Sciatic nerve (tissue), 2 donors: ENCODE measurements at regions not wholly inside any gene's neighbourhood (a gene's known extent, or its start where the extent isn't known, plus 50 kb on each side); places are given as distances from the start of the nearest gene placed in this dataset.

Experiments used
- ATAC-seq: fragments of 200-7000 bp; cut with Tn5 transposase; one replicate; pipeline ENCODE4 v1.9.1; 2020; ENCODE audit warnings: mild to moderate bottlenecking, moderate library complexity
- DNase-seq: peaks from one replicate; pipeline ENCODE4 v3.0.0-alpha.2; 2020; ENCODE audit warnings: low spot score
- intact Hi-C: fragments of 100-400 bp; cut with DNase I; formaldehyde crosslinking; loops from one replicate; pipeline ENCODE4 v1.14.2; 2022
- donor health status: DM: no; HTN: no; CAD: no.
- donor health status: DM: no; HTN: no; CAD: no.

GRCh38 chr18:60649842-60650536 is 277.4 kb upstream of the MC4R start:
- ATAC-seq (no peak), DNase-seq (no peak)
- intact Hi-C loops: no loop called here

GRCh38 chr18:60654298-60654697 is 281.7 kb upstream of the MC4R start:
- no peak for DNase-seq
- ATAC-seq: no peak
- intact Hi-C loops: no loop called here

- intact Hi-C loops: no loop called here
- no peak for ATAC-seq
Observed at GRCh38 chr18:60656553-60656952, 284.0 kb upstream of the MC4R start.

GRCh38 chr18:60662491-60662890 is 289.9 kb upstream of the MC4R start:
- intact Hi-C loops: no loop called here
- DNase-seq: no peak
- ATAC-seq: no peak

More at GRCh38 chr18:60656553-60656952, 284.0 kb upstream of the MC4R start:
- DNase-seq: no peak

- ATAC-seq: no peak
- intact Hi-C loops: no loop called here
- DNase-seq: no peak
Observed at GRCh38 chr18:60663060-60663989, 290.8 kb upstream of the MC4R start.

GRCh38 chr18:60664736-60665135 is 292.2 kb upstream of the MC4R start:
- no peak for DNase-seq
- intact Hi-C loops: no loop called here
- no peak for ATAC-seq

- DNase-seq (no peak), ATAC-seq (no peak)
- intact Hi-C loops: no loop called here
Observed at GRCh38 chr18:60667016-60667415, 294.4 kb upstream of the MC4R start.

- intact Hi-C loops: no loop called here
- ATAC-seq (no peak), DNase-seq (no peak)
Observed at GRCh38 chr18:60668583-60668982, 296.0 kb upstream of the MC4R start.

GRCh38 chr18:60669938-60670337 is 297.4 kb upstream of the MC4R start:
- intact Hi-C loops: no loop called here
- DNase-seq: no peak
- no peak for ATAC-seq

- ATAC-seq: no peak
- intact Hi-C loops: no loop called here
- DNase-seq: no peak
Observed at GRCh38 chr18:60671021-60671420, 298.4 kb upstream of the MC4R start.

- no peak for ATAC-seq
- no peak for DNase-seq
- intact Hi-C loops: no loop called here
Observed at GRCh38 chr18:60675126-60675525, 302.6 kb upstream of the MC4R start.

- no peak for ATAC-seq
- DNase-seq: no peak
- intact Hi-C loops: no loop called here
Observed at GRCh38 chr18:60675801-60676200, 303.2 kb upstream of the MC4R start.

- intact Hi-C loops: no loop called here
- no peak for DNase-seq
- no peak for ATAC-seq
Observed at GRCh38 chr18:60676815-60677214, 304.2 kb upstream of the MC4R start.

GRCh38 chr18:60684843-60685513 is 312.4 kb upstream of the MC4R start:
- DNase-seq: no peak
- no peak for ATAC-seq
- intact Hi-C loops: no loop called here

GRCh38 chr18:60686142-60686541 is 313.6 kb upstream of the MC4R start:
- intact Hi-C loops: no loop called here
- DNase-seq (no peak), ATAC-seq (no peak)

- intact Hi-C loops: no loop called here
- ATAC-seq (no peak), DNase-seq (no peak)
Observed at GRCh38 chr18:60691061-60691460, 318.5 kb upstream of the MC4R start.

- no peak for DNase-seq
- intact Hi-C loops: no loop called here
- no peak for ATAC-seq
Observed at GRCh38 chr18:60693426-60693825, 320.9 kb upstream of the MC4R start.

- intact Hi-C loops: no loop called here
- DNase-seq (no peak), ATAC-seq (no peak)
Observed at GRCh38 chr18:60698901-60699300, 326.3 kb upstream of the MC4R start.

- no peak for DNase-seq
- intact Hi-C loops: no loop called here
- no peak for ATAC-seq
Observed at GRCh38 chr18:60722742-60723141, 350.2 kb upstream of the MC4R start.

GRCh38 chr18:60732143-60732542 is 359.6 kb upstream of the MC4R start:
- intact Hi-C loops: no loop called here
- no peak for ATAC-seq
- DNase-seq: no peak
